ENCODE measurements at regions not wholly inside any gene's neighbourhood (a gene's known extent, or its start where the extent isn't known, plus 50 kb on each side); places are given as distances from the start of the nearest gene placed in this dataset.

DNA sequence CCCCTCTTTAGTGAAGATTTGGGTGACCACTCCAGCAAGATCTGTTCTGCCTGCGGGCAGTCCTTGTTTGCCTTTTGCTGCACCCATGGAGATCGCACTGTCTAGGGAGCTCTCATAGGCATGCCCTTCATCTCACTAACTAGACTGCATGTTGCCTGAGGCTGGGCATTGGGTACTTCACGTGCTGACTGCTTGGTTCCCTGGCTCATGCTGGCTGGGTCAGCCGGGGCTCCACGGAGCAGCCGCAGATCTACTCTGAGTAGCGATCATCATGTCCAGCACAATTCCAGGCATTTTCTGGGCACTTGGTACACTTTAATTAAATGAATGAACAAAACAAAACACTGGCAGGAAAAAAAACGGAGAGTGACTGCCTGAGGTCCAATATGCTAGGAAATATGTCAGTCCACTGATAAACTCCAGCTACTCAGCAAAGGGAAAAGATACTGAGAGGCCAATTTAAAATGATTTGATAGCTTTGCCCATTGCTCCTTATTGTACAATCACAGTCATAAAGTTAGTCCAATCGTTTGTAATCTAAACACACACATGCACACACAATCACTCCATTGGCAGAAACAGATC lies 220.3 kb downstream of the C1D start:
- DNase-seq = no peak

DNA sequence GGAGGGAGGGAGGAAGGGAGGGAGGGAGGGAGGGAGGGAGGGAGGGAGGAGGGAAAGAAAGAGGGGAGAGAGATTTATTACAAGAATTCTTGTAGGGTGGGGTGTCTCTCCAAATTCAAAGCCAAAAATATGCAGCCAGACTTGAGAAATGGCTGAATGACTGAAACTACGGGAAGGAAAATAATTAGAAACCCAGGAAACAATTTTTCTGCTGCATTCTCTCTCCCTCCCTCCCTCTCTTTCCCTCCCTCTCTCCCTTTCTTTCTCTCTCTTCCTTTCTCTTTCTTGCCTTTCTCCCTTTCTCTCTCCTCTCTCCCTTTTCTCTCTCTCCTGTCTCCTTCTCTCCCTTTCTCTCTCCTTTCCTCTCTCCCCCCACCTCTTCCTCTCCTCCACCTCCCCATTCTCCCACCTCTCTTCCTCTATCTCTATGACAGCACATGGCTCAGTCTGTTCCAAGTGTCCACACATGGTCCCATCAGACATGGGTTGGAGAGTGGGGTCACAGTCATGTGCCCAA lies 218.7 kb downstream of the C1D start:
- no peak for DNase-seq

DNA sequence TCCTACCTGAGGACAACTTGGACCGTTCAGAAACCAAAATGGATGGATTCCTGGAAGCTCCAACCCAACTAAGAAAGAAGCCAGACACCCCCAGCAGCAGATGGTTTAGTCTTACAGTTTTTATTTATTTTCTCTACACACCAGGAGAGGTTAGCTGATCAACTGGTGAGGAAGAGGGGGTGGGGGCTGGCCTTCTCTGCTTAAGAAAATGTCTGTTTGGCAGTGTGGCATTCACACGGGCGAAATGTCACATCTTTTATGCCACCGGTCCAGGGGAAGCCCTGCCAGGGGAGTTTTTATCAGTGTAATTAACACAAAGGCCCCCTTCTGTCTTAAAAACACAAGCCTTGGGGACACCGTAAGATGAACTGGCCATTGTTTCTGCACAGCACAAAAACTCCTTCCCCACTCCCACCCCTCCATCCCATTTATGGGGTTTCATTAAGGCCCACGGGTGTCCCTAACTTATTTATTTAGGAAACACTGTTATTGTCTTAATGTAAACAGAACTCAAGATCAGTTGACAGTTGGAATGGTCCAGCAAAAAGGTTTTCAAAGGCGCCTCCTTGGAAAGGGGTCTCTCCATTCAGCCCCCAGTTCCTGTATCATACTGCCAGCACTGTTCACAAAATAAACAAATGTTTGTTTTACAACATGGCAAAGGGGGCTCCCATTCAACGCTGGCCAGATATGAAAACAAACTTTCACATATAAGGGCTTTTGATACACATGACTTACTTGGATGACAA lies 217.0 kb downstream of the C1D start:
- DNase-seq = no peak

DNA sequence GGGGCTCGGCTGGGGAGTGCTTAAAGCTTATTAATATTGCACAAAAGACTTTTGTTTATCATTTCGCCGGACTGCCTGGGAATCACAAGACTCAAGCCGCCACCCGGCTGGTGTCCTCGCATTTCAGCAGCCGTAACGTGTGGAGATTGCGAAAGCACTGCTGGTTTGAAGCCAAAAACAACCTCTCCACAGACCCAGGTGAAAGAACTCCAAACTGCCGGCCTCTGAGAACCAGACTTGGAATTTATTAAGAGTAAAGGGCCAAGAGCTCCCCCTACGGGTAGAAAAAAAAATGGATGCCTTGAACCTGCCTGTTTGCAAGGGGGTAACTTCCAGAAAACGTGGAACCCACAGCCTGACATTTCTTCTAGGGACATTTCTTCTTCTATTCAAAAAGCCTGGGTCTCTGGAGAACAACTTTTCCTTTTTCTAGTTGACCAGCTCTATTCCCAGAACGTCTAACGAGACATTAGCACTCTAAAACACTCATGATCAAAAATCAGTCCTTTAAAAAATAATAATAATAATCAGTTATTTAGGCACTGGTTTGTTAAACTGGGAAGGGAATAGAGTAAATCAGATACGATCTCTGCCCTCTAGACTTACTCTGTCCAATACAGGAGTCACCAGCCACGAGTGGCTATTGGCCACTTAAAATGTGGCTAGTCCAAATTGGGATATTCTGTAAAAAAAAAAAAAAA lies 216.3 kb downstream of the C1D start:
- DNase-seq = peak; percentile 84

DNA sequence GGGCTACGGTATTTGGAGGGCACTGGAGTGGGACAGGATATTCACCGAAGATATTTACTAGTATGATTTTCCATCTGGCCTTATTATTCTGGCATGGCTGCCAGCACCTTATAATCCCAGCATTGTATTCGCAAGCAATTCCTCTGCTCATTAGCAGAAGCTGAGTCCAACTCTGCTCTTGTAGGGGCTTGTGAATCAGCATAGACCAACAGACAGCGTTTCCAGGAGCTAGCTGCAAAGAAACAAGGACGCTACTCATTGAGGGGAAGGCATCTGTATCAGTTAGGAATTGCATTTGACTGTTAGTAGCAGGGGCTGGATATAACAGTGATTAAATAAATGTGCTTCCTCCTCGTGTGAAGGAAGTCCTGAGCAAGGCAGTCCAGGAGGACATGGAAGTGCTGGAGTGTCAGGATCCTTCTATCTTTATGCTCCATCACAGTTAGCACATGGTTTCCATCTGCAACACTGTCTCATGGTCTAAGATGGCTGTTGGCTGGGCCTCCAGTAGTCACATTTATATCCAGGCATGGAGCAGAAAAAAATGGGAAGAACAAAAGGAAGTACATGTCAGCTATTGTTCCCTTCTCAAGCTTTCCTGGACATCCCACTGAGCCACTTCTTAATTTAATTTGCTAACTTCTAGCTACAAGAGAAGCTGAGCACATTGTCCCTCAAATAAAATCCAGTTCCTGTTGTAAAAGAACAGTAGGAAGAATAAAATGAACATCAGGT lies 214.1 kb downstream of the C1D start:
- DNase-seq = no peak

DNA sequence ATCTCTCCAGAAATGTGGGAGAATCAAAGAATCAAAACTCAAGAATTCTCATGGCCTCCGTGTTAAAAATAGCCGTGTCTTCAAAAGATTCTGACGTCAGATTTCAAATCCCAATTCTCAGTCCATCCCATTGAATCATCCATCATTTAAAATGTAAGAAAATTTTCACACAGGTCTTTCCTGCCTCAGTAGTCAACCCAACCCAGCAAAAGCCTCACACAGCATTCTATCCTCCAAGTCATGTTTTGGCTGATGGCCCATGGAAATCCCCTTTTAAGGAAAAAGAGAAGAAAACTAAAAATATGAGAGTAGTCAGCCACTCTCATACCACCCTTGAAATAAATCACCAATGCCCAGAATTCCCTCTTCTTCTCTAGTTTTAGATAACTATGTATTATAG lies 211.8 kb downstream of the C1D start:
- DNase-seq = no peak

DNA sequence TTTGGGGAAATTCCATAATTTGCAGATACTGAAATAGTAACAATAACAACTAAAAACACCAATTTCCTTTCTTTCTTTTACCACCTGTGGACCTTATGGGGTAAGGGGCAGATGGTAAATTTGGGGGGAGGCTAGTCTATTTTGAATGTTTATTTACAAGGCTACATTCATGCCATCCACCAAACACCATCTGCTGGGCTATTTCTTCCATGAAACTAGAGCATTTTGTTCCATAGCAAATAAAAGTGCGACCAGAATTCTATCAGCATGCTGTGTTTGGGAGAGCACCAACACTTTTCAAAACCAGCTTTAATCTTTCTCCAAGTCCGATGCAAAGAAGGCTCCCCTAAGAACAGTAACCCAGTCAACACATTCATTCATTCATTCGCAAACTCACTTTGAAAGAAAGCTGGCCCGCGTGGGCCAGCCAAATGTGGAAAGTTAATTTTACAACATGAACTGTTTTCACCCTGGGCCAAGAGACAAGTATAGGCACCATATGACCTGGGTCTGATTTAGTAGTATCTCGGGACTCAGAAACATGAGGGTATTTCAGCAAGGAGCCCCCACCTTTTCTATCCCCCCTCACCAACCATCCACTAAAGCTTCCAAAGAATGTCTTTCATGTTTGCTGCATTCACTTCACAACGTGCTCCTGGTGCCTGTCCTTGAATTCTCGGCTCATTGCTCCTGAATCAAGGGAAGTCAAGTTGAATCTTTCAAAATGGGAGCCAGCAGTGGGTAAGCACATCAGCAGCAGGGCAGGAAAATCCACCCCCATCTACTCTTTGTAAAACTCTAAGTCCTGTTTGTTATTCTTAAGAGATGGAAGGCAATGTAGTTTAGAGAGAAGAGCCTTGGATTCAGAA lies 210.6 kb downstream of the C1D start:
- DNase-seq = no peak

DNA sequence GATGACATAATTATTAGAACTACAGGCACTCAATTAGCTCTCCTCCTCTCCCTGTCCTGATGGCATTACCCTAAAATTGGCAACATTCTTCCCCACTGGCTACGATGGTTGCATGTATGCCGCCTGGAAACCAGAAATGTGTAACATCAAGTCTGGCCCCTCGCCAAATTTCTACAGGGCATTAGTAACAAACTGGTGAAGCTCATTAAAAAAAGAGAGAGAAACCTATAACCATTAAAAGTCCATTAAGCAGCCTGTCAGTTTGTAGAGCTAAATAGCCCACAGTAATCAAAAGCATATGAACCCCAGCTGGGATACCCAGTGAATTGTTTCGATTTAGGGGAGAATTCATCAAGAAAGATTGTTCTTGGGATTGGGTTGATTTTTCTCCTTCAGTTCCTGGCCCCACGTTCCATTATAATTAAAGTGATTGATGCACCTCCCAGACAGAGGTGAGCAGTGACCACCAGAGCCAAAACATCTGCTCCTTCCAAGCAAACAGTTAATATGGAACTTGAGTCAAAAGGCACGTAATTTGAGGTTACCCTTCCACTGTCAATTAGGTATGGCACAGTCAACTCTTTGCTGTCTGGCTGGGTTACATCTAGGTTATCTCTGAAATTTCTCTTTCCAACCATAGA lies 208.6 kb downstream of the C1D start:
- no peak for DNase-seq

DNA sequence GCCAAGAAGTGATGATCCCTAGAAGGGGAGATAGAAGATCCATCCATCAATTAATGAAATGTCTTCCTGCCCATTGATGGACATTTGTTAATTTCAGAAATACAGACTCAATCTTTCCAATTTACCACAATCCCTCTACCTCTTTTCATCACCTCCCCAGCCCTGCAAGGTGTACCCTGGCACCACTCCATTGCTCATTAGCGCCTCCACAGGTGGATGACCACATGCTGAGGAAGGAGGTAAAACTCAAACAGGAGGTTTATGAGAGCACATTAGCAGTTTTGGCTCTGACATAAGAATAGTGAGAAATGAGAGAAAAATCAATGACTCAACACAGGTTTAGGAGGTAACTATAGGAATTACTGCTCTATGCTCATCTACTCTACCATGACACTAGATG lies 208.0 kb downstream of the C1D start:
- no peak for DNase-seq

DNA sequence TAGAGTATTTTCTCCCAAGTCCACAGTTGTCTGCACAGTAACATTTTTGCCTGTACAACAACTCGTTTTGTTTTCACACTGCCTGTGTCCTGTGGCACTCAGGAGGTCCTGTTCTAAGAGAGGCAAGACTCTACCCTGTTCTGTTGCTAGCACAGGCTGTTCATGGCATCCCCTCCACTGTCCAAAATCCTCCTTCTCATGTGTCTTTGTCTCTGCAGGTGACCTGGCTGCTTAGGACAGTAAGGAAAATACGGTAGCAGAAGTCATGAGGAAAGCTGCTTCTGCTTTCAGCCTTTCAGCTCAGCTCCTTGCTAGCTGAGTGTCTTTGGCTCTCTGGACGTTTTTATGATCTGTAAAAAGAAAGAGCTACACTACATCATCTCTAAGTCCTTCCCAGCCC lies 205.9 kb downstream of the C1D start:
- DNase-seq = no peak

DNA sequence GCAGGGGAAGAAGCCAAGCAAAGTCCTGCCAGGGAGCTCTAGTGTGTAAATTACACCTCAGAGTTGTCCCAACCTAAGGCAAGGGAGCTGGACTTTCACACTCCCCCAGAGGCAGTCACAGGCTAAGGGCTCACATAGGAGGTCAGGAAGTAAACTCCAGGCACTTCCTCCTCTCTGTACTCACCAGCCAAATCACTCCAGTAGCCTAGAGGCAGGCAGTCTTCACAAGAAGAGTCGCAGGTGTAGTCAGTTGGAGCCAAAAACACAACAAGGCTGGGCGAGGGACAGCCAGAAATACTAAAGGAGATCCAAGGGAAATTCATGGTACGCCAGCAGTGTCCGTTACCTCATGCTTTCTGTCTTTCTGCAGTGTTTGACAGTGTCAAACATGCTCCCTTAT lies 205.0 kb downstream of the C1D start:
- DNase-seq = no peak

DNA sequence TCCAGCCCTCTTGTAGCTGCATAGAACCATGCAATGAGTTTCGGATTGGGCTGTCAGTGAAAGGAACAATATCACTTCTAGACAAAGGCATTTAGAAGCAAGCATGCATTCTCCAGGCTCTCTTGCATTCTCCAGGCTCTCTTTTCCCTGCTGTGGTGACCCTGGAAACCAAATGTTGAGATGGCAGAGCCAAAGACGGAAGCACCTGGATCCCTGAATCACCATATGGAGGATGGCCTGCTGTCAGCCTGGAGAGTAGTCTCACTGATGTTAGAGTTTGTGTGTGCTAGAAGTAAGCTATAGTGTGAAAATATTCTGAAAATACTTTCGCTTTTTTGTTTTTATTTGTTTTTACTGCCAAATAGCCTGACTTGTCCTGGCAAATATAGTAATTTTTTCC lies 203.9 kb downstream of the C1D start:
- DNase-seq = no peak

DNA sequence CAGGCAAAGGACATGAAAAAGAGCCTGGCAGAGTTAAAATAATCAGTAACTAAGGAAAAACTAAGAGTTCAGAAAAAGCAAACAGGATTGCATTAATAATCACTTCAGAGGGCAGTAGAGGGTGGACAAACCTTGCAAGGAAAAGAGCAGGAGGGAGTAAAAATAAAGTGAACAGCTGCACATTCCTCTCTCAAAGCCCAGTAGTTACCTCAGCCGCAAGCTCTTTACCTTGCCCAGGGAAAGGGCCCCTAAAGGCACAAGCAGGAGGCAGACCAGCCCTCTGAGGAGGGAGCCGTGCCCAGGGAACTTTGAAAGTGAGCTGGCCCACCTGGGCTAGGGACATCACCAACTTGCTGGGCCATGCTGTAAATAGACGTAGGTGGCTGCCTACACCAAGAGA lies 196.9 kb downstream of the C1D start:
- no peak for DNase-seq

DNA sequence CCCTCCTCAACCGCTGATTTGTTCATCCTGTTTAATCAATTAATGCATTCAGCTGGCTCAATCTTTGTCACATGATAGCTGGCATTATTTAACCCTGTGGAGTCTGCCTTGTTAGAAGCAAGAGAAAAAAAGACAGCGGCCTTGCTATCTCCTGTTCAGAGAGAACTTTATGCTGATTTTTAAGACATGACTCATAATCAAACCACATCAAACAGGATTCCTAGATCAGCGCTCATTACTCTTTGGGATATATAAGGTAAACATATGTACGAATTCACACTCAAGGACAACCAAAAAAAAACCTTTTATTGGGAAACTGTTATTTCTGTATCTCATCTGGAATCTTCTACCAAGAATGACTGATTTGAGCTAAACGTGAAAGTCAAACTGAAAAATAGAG lies 195.1 kb downstream of the C1D start:
- no peak for DNase-seq

DNA sequence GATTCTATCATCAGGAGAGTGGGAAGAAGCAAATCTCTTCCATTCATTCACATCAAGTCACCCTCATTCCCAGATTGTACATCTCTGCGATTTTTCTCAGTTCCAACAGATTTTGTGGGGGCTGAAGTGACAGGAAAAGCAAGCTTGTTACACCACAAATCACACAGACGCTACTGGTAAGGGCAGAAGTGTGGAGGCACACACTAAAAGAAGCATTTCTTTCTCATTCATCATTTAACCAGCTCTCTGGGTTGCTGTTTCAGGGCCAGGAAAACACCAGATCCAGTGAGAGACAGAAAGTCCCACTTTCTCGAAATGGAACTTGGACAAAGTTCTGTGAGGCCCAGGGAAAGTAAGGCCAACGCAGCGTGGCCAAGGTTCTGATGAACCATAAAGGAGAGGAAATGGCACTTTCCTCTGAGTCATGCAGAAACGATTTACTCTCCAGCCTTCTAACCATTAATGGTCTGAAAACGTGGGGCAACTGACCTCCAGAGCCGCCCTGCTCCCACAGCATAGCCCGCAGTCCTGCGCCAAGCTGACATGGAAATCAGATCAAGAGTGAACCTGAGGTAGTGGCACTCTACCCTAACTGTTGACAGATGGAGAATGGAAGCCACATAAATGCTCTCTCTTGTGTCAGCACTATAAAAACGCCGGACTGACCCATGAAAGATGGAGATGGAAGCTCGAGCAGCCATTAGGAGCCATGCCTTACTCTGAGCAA lies 191.0 kb downstream of the C1D start:
- peak; percentile 62 for DNase-seq

DNA sequence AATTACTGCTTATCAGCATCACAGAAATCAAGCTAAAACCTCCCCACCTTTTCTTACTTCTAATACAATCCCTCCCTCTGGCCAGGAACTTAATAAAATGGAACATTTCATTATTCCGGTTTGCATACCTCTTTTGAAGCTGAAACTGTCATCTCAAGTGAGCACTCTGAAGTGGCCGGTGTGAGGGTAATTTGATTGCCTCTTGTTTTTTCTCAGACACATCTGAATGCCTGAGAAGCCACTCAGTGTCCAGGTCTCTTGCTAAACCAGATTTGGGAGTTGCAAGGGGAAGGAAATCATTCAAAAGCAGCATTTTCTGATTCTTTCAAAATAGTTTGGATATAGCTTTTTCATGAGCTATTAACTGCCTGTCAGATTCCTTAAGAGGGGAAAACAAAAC lies 190.3 kb downstream of the C1D start:
- DNase-seq = no peak

DNA sequence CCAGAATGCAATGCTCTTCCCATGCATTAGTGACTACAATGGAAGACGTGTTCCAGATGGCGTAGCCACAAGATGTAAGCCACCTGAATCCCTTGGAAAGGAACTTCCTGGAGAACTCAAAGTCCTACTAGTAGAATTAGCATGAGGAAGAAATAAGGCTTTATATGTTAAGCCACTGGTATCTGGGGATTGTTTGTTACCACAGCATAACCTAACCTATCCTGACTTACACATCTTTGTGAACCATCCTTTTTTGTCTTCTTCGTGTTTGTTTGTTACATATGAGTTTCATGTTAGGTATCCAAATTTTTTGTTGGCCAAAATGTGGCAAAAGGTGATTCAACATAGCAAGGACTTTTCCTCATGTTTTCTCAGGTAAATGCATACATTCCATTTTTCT lies 188.9 kb downstream of the C1D start:
- no peak for DNase-seq

DNA sequence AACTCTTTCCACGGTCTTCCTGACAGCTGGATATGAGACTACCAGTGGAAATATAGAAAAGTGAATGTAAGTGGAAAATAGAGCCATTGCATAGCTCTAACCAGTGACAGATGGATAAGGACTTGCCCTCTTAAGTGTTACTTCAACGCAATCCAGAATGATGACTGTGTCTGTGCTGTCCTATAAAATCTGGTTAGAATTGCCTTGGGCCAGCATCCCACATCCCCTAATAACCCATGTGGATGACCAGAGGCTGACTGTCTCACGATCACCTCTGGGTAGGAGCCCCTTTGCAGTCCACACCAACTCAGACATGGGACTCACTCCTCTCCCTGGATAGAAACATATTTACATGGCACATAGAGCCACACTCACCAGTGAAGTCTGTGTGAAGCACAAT lies 186.6 kb downstream of the C1D start:
- peak; percentile 59 for DNase-seq

DNA sequence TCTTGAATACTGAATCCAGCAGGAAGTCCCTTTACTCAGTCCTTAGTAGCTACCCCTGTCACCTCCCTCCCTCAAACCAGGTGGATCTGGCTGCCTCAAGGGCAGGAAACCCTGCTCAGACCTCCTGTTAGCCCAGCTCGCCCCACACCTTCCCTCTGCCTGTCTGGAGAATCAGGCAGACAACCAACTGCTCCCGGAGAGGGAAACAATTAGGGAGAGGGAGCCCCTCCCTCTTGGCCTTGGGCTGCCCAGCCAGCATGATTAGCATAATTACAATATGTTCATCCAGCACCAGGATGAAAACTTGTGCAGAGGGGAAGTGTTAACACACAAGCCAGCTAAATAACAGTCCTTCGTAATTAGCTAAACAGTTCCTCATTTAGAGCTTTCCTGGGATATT lies 185.5 kb downstream of the C1D start:
- peak; percentile 80 for DNase-seq

DNA sequence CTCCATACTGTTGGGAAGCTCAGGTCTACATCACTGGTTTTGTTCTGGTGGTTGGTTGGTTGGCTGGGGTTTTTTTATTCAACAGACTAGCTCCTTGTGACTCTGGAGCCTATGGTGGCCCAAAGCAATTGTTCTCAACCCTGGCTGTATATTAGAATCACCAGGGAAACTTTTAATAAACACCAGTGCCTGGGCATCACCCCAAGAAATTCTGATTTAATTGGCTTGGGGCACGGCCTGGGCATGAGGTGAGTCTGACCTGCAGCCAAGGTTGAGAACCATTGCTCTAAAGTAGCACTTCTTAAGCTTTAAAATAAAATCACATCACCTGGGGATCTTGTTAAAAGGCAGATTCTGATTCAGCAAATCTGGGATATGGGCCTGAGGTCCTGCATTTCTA lies 184.1 kb downstream of the C1D start:
- no peak for DNase-seq

DNA sequence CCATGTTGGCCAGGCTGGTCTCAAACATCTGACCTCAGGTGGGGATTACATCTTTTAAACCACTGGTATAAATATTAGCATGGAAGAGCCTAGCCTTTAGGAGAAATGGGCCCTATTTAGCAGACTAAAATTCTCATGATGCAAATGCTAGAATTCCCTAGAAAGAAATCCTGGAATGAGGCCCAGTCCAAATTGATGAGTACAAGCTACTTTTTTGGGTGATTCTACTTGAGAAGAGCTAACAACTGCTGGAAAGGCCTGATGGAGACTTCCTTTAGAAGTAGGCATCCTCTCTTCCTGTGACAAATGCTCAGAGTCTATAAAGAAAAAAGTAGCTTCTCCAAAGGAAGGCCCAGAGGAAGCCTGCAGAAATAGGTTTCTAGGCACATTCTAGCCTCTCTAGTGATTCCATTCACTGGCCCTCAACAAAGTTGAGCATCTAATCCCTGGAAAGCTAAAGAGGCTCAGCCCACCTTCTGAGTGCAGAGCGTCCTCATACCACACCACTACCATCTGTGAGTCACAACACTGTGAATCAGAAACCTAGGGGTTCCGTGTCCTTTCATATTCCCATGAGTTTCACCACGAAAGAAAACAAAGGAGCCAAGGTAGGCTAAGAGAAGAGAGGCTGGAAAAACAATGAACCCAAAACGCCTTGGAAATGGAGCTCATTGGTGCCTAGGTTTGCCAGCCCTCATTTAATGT lies 183.1 kb downstream of the C1D start:
- no peak for DNase-seq

Measured in islet precursor cell (in vitro differentiated cells).